Activated CD8-positive, alpha-beta T cell treated with anti-CD3 and anti-CD28 coated beads for 36 hours (primary cell): ENCODE measurements at regions not wholly inside any gene's neighbourhood (a gene's known extent, or its start where the extent isn't known, plus 50 kb on each side); places are given as distances from the start of the nearest gene placed in this dataset.

Experiments
- ATAC-seq: fragments of 200-7000 bp; cut with Tn5 transposase; one replicate; pipeline ENCODE4 v1.10.0; 2021; ENCODE audit warnings: mild to moderate bottlenecking, moderate library complexity
- CTCF ChIA-PET: fragments of 350-600 bp; sonication (Branson Sonifier 250); formaldehyde crosslinking; loops from one replicate; lab custom pipeline; 2021; ENCODE audit warnings: antibody characterized with exemption; lab: Charles Lee
- POLR2A ChIA-PET: fragments of 350-600 bp; sonication (Branson Sonifier 250); formaldehyde crosslinking; loops from one replicate; lab custom pipeline; 2021; ENCODE audit warnings: antibody characterized with exemption; lab: Charles Lee
- DNase-seq: peaks from one replicate; pipeline ENCODE4 v3.0.0-alpha.2; 2020
- H3K27ac Mint-ChIP-seq: one replicate; pipeline ENCODE4 v1.8.0; 2021; ENCODE audit warnings: mild to moderate bottlenecking, mixed read lengths
- H3K27me3 Mint-ChIP-seq: one replicate; pipeline ENCODE4 v1.8.0; 2021; ENCODE audit warnings: mixed read lengths
- H3K36me3 Mint-ChIP-seq: one replicate; pipeline ENCODE4 v1.8.0; 2021; ENCODE audit warnings: low read depth, mixed read lengths
- H3K4me1 Mint-ChIP-seq: one replicate; pipeline ENCODE4 v1.8.0; 2021; ENCODE audit warnings: low read depth, mixed read lengths
- H3K4me3 Mint-ChIP-seq: one replicate; pipeline ENCODE4 v1.8.0; 2021; ENCODE audit warnings: mild to moderate bottlenecking, moderate library complexity, mixed read lengths
- H3K9me3 Mint-ChIP-seq: one replicate; pipeline ENCODE4 v1.8.0; 2021; ENCODE audit warnings: mixed read lengths
- CTCF ChIP-seq: fragments of 200-600 bp; IDR thresholded peaks from one replicate; pipeline ENCODE4 v1.8.0; 2022; ENCODE audit warnings: antibody characterized with exemption, mild to moderate bottlenecking
- intact Hi-C: fragments of 100-400 bp; cut with micrococcal nuclease; formaldehyde crosslinking; loops from one replicate; pipeline ENCODE4 v1.10.0; 2022

DNA sequence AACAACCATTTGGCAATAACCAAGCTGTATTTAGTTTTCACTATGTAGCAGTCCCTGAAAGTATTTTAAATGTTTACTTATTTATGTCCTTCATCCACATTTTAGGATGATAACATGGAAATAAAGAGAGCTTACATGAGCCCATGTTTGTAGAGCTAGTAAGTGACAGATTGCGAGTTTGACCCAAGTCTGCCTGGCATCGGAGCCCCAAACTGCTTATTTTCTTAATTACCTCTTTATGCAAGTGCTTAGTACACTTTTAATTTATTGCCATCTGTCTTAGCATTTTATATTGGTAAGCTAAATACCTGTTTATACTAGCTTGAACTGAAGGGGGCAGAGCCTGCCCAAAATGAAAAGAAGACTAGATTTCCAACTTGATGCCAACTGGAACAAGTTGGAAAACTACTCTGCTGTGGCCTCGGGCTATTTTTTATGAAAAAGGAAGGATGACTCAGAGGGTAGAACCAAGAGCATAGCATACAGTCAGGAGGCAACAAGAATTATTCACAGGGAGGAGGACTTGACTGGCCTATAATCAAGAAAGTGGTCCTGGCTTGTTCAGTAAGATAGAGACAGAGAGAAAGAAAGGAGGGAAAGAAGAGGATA is 150.2 kb downstream of the NDFIP2 start:
- CTCF ChIA-PET: interaction anchor here (1.8 kb wide), 1 partner anchor 48 kb away, joined by 4 read pairs; no protein-coding TSS in a partner anchor
- H3K4me1 Mint-ChIP-seq: no peaks in the 10 kb centered on the region

DNA sequence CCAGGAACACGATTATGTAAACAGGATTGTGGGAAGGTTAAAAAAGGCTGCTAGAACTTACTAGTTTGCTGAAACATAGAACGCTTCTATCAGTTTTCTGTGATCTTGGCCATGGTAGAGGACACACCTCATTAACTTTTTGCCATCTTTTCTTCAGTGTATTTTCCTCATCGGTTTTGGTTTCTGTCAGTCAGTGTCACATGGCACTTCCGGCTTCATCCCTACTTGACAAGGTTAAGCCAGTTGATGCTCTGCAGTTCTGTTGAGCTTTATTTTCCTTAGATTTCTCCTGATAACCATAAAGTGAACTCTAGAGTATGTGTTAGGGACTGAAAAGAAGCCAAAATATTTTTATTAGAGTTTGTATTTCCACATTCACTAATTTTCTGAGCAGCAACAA is 147.5 kb downstream of the NDFIP2 start:
- intact Hi-C loops: no loop called here
- Mint-ChIP-seq H3K9me3 (no peaks in the 10 kb centered on the region), H3K36me3 (no peaks in the 10 kb centered on the region), H3K27ac (no peak overlapping the region), H3K4me3 (no peak overlapping the region), H3K27me3 (peaks cover 4% of the 10 kb centered on the region), H3K4me1 (no peaks in the 10 kb centered on the region)
- TF ChIP-seq CTCF: no peak
- POLR2A ChIA-PET: no interaction called here
- DNase-seq (no peak), ATAC-seq (no peak)
- CTCF ChIA-PET: no interaction called here

More for the DNA sequence above, 150.2 kb downstream of the NDFIP2 start:
- Mint-ChIP-seq H3K9me3 (no peaks in the 10 kb centered on the region), H3K27ac (no peak overlapping the region), H3K27me3 (peaks cover 5% of the 10 kb centered on the region), H3K36me3 (no peaks in the 10 kb centered on the region), H3K4me3 (no peak overlapping the region)
- intact Hi-C loops: no loop called here
- ATAC-seq (no peak), DNase-seq (no peak)
- POLR2A ChIA-PET: no interaction called here
- TF ChIP-seq CTCF: no peak

DNA sequence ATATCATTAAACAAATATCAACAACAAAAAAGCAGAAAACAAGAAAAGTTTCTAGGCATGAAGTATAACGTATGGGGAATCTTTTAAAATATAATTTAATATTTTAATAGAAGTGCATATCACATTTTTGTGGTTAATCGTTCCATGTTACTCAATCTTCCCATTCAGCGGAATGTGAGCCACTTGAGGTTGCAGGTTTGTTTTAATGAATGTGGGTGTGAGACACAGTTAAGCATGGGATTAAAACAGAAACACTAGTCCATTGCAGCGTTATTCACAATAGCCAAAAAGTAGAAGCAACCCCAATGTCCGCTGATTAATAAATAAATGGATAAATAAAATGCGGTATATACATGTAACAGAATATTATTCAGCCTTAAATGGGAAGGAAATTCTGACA is 146.0 kb downstream of the NDFIP2 start:
- H3K9me3 Mint-ChIP-seq: no peaks in the 10 kb centered on the region
- no peak overlapping the region for H3K4me3 Mint-ChIP-seq
- intact Hi-C loops: no loop called here
- H3K27ac Mint-ChIP-seq: no peak overlapping the region
- CTCF ChIA-PET: no interaction called here
- POLR2A ChIA-PET: no interaction called here
- no peak for ATAC-seq
- H3K27me3 Mint-ChIP-seq: peaks cover 4% of the 10 kb centered on the region
- no peak for DNase-seq
- no peaks in the 10 kb centered on the region for H3K4me1 Mint-ChIP-seq
- no peaks in the 10 kb centered on the region for H3K36me3 Mint-ChIP-seq
- TF ChIP-seq CTCF: no peak

DNA sequence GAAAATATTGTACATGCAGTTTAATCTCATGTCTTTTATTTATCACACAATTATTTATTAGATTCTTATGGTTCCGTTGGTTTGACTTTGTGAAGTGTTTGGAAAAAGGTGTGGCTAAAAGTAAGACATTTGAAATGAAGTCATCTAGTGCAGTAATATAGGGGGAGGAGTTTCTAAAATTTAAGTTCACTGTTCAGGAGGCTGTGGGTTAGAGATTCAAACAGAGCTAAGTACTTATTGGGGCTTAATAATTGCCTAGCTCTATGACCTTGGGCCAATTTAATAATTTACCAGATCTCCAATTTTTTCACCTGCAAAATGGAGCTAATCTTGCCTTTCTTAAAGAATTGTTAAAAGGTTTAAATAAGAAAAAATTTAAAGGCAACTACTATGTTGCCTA is 144.6 kb downstream of the NDFIP2 start:
- Mint-ChIP-seq H3K9me3 (no peaks in the 10 kb centered on the region), H3K4me1 (no peaks in the 10 kb centered on the region), H3K27me3 (peaks cover 4% of the 10 kb centered on the region), H3K36me3 (no peaks in the 10 kb centered on the region), H3K4me3 (no peak overlapping the region), H3K27ac (no peak overlapping the region)
- no peak for ATAC-seq
- ChIA-PET POLR2A (no interaction called here), CTCF (no interaction called here)
- intact Hi-C loops: no loop called here
- no peak for DNase-seq
- TF ChIP-seq CTCF: no peak

DNA sequence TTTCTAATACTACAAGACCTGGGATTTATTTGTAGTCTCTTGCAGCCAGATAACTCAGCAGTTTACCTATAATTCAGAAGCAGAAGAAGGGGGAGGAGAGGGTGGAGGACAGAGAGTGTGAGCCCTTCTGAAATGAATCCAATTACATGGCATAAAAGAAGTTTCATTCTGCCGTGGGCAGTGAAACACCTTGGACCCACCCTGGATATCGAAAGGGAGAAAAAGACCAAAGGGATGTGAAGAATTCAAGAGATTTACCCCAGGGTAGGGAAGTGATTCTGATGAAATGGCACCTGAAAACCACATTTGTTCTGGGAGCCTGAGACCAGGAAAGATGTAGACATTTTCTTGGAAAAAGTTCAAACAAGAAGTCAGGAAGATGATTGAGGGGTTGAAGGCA is 140.9 kb downstream of the NDFIP2 start:
- H3K27ac Mint-ChIP-seq: no peak overlapping the region
- peaks cover 5% of the 10 kb centered on the region for H3K27me3 Mint-ChIP-seq
- TF ChIP-seq CTCF: no peak
- DNase-seq (no peak), ATAC-seq (no peak)
- ChIA-PET POLR2A (no interaction called here), CTCF (no interaction called here)
- H3K4me3 Mint-ChIP-seq: no peak overlapping the region
- intact Hi-C loops: no loop called here
- H3K36me3 Mint-ChIP-seq: no peaks in the 10 kb centered on the region
- no peaks in the 10 kb centered on the region for H3K4me1 Mint-ChIP-seq
- H3K9me3 Mint-ChIP-seq: no peaks in the 10 kb centered on the region
